HUES6 (cell line): ENCODE measurements at regions not wholly inside any gene's neighbourhood (a gene's known extent, or its start where the extent isn't known, plus 50 kb on each side); places are given as distances from the start of the nearest gene placed in this dataset.

ENCODE experiments used
- H3K27ac ChIP-seq: 2 replicates; pipeline ENCODE4 v1.7.0; 2013; ENCODE audit warnings: low read depth, mild to moderate bottlenecking, low read length, inconsistent platforms
- H3K27me3 ChIP-seq: 2 replicates; pipeline ENCODE4 v1.6.1; 2013; ENCODE audit warnings: low read length; ENCODE audit not compliant: control insufficient read depth, insufficient read depth
- H3K36me3 ChIP-seq: 2 replicates; pipeline ENCODE4 v1.6.1; 2013; ENCODE audit warnings: low read length; ENCODE audit not compliant: control insufficient read depth, insufficient read depth
- H3K4me1 ChIP-seq: 2 replicates; pipeline ENCODE4 v1.6.1; 2013; ENCODE audit warnings: low read length; ENCODE audit not compliant: control insufficient read depth, insufficient read depth
- H3K4me3 ChIP-seq: 2 replicates; pipeline ENCODE4 v1.5.1; 2013; ENCODE audit warnings: low read depth, low read length
- H3K9ac ChIP-seq: one replicate; pipeline ENCODE4 v1.6.1; 2013; ENCODE audit warnings: mild to moderate bottlenecking, low read length
- H3K9me3 ChIP-seq: 2 replicates; pipeline ENCODE4 v1.6.1; 2013; ENCODE audit warnings: low read depth, low read length; ENCODE audit not compliant: control insufficient read depth, insufficient read depth

DNA sequence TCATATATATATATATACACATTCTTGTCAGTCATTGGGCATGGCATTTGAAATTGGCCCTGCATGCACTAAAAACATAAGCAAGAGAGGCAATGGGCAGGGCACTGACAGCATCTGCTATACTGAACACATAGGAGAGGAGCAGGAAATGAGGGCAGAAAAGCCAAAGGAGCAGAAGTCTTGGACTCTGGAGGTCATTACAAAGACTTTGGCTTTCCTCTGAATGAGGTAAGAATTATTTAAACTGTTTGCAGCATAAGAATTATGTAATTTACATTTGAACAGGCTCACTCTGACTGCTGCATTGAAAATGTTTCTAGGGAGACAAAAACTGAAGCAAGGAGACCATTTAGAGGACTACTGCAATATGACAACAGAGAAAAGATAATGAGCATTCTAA is 396.5 kb downstream of the PRDM5 start:
- no peaks in the 10 kb centered on the region for H3K27me3 ChIP-seq
- no peak overlapping the region for H3K9ac ChIP-seq
- H3K27ac ChIP-seq, result no peak overlapping the region
- H3K36me3 ChIP-seq, result no peaks in the 10 kb centered on the region
- H3K4me1 ChIP-seq, result peaks cover 7% of the 10 kb centered on the region; the same call in 1 of the 2 replicates
- H3K4me3 ChIP-seq, result no peak overlapping the region
- no peaks in the 10 kb centered on the region for H3K9me3 ChIP-seq

DNA sequence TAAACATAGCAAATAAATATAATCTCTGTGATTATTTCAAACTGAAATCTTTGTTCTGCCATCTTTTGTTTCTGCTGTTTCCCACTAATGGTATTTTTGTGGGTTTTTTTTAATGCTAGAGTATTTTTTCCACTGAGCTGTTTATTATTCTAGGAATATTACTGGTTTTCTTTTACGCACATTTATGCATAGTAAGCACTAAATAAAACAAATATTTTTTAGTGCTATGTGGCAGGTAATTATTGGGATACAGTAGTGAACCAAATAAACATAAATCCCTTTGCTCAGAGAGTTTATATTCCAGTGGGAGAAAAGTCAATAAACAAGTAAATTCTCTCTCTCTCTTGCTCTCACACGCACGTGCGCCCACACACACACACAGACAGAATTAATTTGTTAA is 397.4 kb downstream of the PRDM5 start:
- H3K4me3 ChIP-seq, result no peak overlapping the region
- H3K27me3 ChIP-seq, result no peaks in the 10 kb centered on the region
- no peak overlapping the region for H3K27ac ChIP-seq
- peaks cover 7% of the 10 kb centered on the region; the same call in 1 of the 2 replicates for H3K4me1 ChIP-seq
- H3K9me3 ChIP-seq, result no peaks in the 10 kb centered on the region
- H3K36me3 ChIP-seq, result no peaks in the 10 kb centered on the region
- no peak overlapping the region for H3K9ac ChIP-seq

DNA sequence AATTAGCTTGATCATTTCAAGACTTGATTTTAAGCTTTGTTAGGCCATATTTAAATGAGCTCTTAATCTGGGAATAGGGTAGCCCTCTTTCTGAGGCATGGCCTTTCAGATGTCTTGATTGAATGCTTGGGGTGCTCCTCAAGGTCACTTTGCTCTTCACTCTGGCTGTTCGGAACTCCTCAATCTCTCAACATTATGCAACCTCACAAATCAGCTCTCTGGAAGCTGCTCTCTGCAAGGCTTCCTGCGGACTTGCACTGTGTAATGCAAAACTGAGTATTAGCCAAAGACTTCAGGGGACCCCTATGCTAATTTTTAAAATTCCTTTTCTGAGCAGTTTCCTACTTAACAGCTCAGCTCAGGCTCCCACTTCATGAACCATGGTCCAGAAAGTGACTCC is 398.3 kb downstream of the PRDM5 start:
- Histone ChIP-seq H3K9me3 (no peaks in the 10 kb centered on the region), H3K36me3 (no peaks in the 10 kb centered on the region), H3K4me3 (no peak overlapping the region), H3K4me1 (peaks cover 7% of the 10 kb centered on the region; the same call in 1 of the 2 replicates), H3K9ac (no peak overlapping the region), H3K27ac (no peak overlapping the region), H3K27me3 (no peaks in the 10 kb centered on the region)

DNA sequence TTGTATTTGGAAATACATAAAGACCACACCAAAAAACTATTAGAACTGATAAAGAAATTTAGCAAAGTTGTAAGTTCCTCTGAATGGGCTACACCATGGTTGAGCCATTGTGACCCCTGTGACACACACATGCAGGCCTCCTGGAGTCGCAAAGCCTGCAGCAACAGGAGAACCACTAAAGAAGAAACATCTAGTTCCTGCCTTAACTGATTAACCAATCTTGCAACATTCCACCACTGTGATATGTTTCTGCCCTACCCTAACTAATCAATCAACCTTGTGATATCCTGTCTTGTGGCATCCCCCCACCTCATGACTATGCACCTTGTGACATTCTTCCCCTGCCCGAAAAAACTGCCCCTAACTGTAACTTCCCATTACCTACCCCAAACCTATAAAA is 401.8 kb downstream of the PRDM5 start:
- peaks cover 7% of the 10 kb centered on the region; the same call in 1 of the 2 replicates for H3K4me1 ChIP-seq
- H3K9me3 ChIP-seq, result no peaks in the 10 kb centered on the region
- H3K36me3 ChIP-seq, result no peaks in the 10 kb centered on the region
- H3K27ac ChIP-seq, result no peak overlapping the region
- H3K9ac ChIP-seq, result no peak overlapping the region
- no peak overlapping the region for H3K4me3 ChIP-seq
- no peaks in the 10 kb centered on the region for H3K27me3 ChIP-seq

DNA sequence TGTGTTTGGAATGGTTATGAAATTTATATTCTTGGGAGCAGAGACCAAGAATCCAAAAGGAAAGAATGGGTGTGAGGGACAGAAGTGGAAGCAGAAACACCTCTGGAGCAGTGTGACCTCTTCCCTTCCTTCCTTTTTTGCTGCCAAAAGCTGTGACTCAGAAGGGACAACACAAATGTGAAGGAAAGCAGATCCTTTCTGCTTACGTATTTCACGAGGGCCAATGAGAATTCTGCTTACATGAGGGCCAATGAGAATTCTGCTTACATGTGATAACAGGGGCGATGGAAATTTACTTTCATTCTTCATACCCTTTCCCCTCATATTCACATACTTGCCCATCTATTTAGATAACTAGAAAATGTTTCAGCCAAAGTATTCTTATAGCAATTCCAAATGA is 404.6 kb downstream of the PRDM5 start:
- Histone ChIP-seq H3K9ac (no peak overlapping the region), H3K4me1 (no peaks in the 10 kb centered on the region; the same call in 1 of the 2 replicates), H3K27me3 (no peaks in the 10 kb centered on the region), H3K36me3 (no peaks in the 10 kb centered on the region), H3K4me3 (no peak overlapping the region), H3K9me3 (peaks cover 2% of the 10 kb centered on the region; the same call in 1 of the 2 replicates), H3K27ac (no peak overlapping the region)

DNA sequence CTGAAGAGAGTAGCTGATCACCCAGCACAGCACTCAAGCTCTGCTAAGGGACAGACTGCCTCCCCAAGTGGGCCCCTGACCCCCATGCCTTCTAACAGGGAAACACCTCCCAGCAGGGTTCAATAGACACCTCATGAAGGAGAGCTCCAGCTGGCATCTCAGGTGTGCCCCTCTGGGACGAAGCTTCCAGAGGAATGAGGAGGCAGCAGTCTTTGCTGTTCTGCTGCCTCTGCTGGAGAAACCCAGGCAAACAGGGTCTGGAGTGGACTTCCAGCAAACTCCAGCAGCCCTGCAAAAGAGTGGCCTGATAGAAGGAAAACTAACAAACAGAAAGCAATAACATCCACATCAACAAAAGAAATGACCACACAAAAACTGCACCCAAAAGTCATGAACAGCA is 412.8 kb downstream of the PRDM5 start:
- H3K4me3 ChIP-seq, result no peak overlapping the region
- no peaks in the 10 kb centered on the region for H3K36me3 ChIP-seq
- no peaks in the 10 kb centered on the region; the same call in 1 of the 2 replicates for H3K9me3 ChIP-seq
- H3K4me1 ChIP-seq, result 0 out of 2 replicates have a peak, but pooled peaks cover 8% of the 10 kb centered on the region
- no peak overlapping the region for H3K27ac ChIP-seq
- no peaks in the 10 kb centered on the region for H3K27me3 ChIP-seq
- H3K9ac ChIP-seq, result no peak overlapping the region

DNA sequence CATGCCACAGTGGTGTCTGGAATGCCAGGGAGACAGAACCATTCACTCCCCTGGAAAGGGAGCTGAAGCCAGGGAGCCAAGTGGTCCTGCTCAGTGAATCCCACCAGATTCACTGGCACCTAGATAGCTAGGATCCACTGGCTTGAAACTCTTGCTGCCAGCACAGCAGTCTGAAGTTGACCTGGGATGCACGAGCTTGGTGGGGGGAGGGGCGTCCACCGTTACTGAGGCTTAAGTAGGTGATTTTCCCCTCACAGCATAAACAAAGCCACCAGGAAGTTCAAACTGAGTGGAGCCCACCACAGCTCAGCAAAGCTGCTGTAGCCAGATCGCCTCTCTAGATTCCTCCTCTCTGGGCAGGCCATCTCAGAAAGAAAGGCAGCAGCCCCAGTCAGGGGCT is 413.3 kb downstream of the PRDM5 start:
- Histone ChIP-seq H3K36me3 (no peaks in the 10 kb centered on the region), H3K4me3 (no peak overlapping the region), H3K27ac (no peak overlapping the region), H3K9me3 (no peaks in the 10 kb centered on the region), H3K27me3 (no peaks in the 10 kb centered on the region), H3K9ac (no peak overlapping the region), H3K4me1 (0 out of 2 replicates have a peak, but pooled peaks cover 8% of the 10 kb centered on the region)

DNA sequence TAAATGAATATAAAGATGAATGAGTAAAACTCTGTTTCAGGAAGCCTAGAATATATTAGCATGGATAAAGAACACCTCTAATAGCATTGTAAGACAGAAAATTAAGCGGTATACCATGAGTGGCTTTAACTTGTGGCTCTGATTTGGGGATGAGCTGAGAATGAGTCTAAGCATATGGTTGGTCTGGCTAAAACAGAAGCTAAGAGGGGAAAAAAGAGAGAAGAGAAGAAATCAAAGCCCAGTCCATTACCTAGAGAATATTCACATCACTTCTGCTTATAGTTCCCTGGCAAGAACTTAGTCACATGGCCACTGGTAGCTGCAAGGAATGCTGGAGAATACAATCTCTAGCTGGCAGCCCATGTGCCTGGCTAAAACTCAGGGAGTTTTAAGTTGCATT is 414.5 kb downstream of the PRDM5 start:
- H3K9ac ChIP-seq, result no peak overlapping the region
- H3K36me3 ChIP-seq, result no peaks in the 10 kb centered on the region
- 0 out of 2 replicates have a peak, but pooled peaks cover 8% of the 10 kb centered on the region for H3K4me1 ChIP-seq
- H3K27ac ChIP-seq, result no peak overlapping the region
- no peaks in the 10 kb centered on the region for H3K27me3 ChIP-seq
- H3K9me3 ChIP-seq, result peaks cover 5% of the 10 kb centered on the region
- no peak overlapping the region for H3K4me3 ChIP-seq

DNA sequence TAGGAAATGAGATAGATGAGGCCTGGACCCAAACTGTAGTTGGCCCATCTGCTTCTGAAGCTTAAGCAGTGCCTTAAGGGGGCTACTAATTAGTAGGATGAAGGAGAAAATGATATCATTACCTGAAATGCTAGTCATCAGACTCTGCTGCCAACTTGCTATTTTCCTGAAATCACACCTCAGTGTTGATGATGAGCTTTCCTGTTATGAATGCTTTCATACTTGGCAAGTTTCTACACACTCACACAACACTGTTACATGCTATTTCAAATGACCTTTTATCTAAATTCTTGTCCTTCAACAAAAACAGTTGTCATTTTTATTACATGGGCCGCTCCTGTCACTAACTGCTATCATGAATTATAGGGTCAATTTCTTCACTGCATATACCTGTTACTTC is 416.0 kb downstream of the PRDM5 start:
- no peaks in the 10 kb centered on the region for H3K27me3 ChIP-seq
- no peak overlapping the region for H3K9ac ChIP-seq
- H3K36me3 ChIP-seq, result no peaks in the 10 kb centered on the region
- H3K4me3 ChIP-seq, result no peak overlapping the region
- no peak overlapping the region for H3K27ac ChIP-seq
- 0 out of 2 replicates have a peak, but pooled peaks cover 8% of the 10 kb centered on the region for H3K4me1 ChIP-seq
- peaks cover 15% of the 10 kb centered on the region for H3K9me3 ChIP-seq

DNA sequence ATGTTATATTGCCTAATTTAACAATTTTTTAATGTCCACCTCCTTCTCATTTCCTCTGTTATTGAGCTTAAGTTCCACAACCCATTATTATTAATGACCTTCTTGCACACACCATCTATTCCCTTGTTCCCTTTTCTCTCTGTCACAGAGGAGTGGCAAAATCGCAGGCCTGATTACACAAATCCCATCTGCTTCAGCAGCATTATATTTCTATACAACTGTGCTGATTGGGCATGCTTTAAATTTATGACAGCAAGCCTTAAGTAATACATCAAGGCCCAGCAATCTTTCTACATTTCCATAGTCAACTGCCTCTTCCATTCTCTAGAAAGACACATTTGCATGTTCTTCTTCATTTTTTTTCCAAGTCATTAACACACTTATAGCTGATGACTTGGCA is 423.8 kb downstream of the PRDM5 start:
- Histone ChIP-seq H3K9me3 (peaks cover 15% of the 10 kb centered on the region), H3K36me3 (no peaks in the 10 kb centered on the region), H3K4me3 (no peak overlapping the region), H3K4me1 (no peaks in the 10 kb centered on the region), H3K9ac (no peak overlapping the region), H3K27ac (no peak overlapping the region), H3K27me3 (no peaks in the 10 kb centered on the region)

DNA sequence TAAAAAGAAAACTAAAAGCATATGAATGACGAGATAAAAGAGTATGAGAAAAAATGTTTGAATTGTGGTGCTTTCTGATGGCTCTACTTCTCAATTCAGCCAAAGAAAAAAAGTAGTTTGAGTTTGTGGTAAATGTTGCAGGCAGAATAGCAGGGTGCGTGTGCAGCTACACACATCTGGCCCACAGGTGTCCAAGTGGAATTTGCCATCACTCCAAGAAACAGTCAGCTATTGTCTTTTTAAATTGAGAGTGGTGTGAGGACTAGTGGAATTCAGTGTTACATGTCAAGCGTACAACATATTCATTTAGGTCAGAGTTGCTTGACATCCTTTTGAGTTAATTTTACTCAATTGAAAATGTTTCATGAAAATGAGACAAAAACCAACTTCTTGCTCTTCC is 424.8 kb upstream of the MAD2L1 start:
- Histone ChIP-seq H3K9ac (no peak overlapping the region), H3K36me3 (no peaks in the 10 kb centered on the region), H3K9me3 (no peaks in the 10 kb centered on the region), H3K27ac (no peak overlapping the region), H3K4me3 (no peak overlapping the region), H3K27me3 (no peaks in the 10 kb centered on the region), H3K4me1 (no peaks in the 10 kb centered on the region)

DNA sequence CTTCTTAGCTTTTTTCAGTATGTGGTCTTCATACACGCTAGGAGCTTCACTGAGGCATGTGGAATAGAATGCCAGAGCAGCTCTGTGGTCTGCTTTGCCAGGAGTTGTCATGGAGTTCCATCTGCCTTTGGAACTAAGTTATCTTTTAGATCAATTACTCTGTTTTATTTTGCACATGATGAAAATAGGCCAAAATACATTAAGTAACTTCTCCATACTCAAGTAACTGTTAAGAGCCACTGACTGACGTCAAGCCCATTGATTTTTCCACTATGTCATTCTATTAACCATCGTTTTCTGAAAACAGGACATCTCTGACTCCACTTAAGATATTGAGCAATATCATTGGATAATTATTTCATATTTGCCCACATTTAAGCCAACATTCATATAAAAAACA is 415.1 kb upstream of the MAD2L1 start:
- no peaks in the 10 kb centered on the region for H3K36me3 ChIP-seq
- H3K27ac ChIP-seq, result no peak overlapping the region
- H3K4me1 ChIP-seq, result no peaks in the 10 kb centered on the region
- no peak overlapping the region for H3K9ac ChIP-seq
- H3K4me3 ChIP-seq, result no peak overlapping the region
- no peaks in the 10 kb centered on the region for H3K9me3 ChIP-seq
- no peaks in the 10 kb centered on the region for H3K27me3 ChIP-seq
